Ectodermal cell (in vitro differentiated cells): ENCODE measurements at regions not wholly inside any gene's neighbourhood (a gene's known extent, or its start where the extent isn't known, plus 50 kb on each side); places are given as distances from the start of the nearest gene placed in this dataset.
"Not testable (repeated sequence)": the region's sequence is repeated elsewhere in the genome, so short reads cannot be mapped to it uniquely, and the experiment has no call there.

ENCODE experiments used
- H3K27ac ChIP-seq: 2 replicates; pipeline ENCODE4 v1.7.0; 2013; ENCODE audit warnings: mild to moderate bottlenecking, low read depth, low read length; ENCODE audit not compliant: insufficient read depth, poor library complexity, severe bottlenecking
- H3K27me3 ChIP-seq: 2 replicates; pipeline ENCODE4 v1.7.0; 2013; ENCODE audit warnings: mild to moderate bottlenecking, low read length; ENCODE audit not compliant: insufficient read depth, control insufficient read depth, poor library complexity, severe bottlenecking
- H3K36me3 ChIP-seq: one replicate; pipeline ENCODE4 v1.7.0; 2013; ENCODE audit warnings: low read length; ENCODE audit not compliant: control insufficient read depth, insufficient read depth
- H3K4me1 ChIP-seq: one replicate; pipeline ENCODE4 v1.7.0; 2013; ENCODE audit warnings: low read length; ENCODE audit not compliant: control insufficient read depth, insufficient read depth
- H3K4me3 ChIP-seq: 2 replicates; pipeline ENCODE4 v1.7.0; 2013; ENCODE audit warnings: low read depth, low read length, control low read depth; ENCODE audit not compliant: insufficient read depth
- H3K9me3 ChIP-seq: 2 replicates; pipeline ENCODE4 v1.7.0; 2013; ENCODE audit warnings: mild to moderate bottlenecking, low read length, moderate library complexity; ENCODE audit not compliant: control insufficient read depth
- WGBS, 2 experiments: methylation state at CpG; one replicate each; pipeline ENCODE4 v1.1.7; 2013; ENCODE audit warnings: missing lambda C conversion rate in 2 of 2; 5-methylcytosine and 5-hydroxymethylcytosine counted together

- 91 to 95% methylated on average over 4 of the region's 4 CpGs for WGBS, 2 experiments
- Histone ChIP-seq H3K36me3 (no peaks in the 10 kb centered on the region), H3K27me3 (no peaks in the 10 kb centered on the region), H3K9me3 (no peaks in the 10 kb centered on the region), H3K4me3 (no peak overlapping the region), H3K27ac (no peak overlapping the region), H3K4me1 (no peaks in the 10 kb centered on the region)
Observed at GRCh38 chr15:62249501-62249900, 84.4 kb upstream of the C2CD4B start.

- Histone ChIP-seq H3K4me1 (no peaks in the 10 kb centered on the region), H3K9me3 (no peaks in the 10 kb centered on the region)
- 93 to 94% methylated on average over 8 of the region's 8 CpGs for WGBS, 2 experiments
Observed at GRCh38 chr15:62250186-62250585, 85.1 kb upstream of the C2CD4B start.

GRCh38 chr15:62250978-62251377 is 85.9 kb upstream of the C2CD4B start:
- 94 to 95% methylated on average over 6 of the region's 6 CpGs for WGBS, 2 experiments
- H3K4me3 ChIP-seq = no peak overlapping the region
- no peaks in the 10 kb centered on the region for H3K9me3 ChIP-seq
- H3K36me3 ChIP-seq = no peaks in the 10 kb centered on the region
- no peak overlapping the region for H3K27ac ChIP-seq
- H3K4me1 ChIP-seq = no peaks in the 10 kb centered on the region
- no peaks in the 10 kb centered on the region for H3K27me3 ChIP-seq

More at GRCh38 chr15:62250186-62250585, 85.1 kb upstream of the C2CD4B start:
- Histone ChIP-seq H3K27ac (no peak overlapping the region), H3K4me3 (no peak overlapping the region), H3K27me3 (no peaks in the 10 kb centered on the region), H3K36me3 (no peaks in the 10 kb centered on the region)

- no peaks in the 10 kb centered on the region for H3K4me1 ChIP-seq
- WGBS, 2 experiments = 82 to 83% methylated on average over 5 of the region's 5 CpGs
- H3K36me3 ChIP-seq = no peaks in the 10 kb centered on the region
- no peaks in the 10 kb centered on the region for H3K9me3 ChIP-seq
- H3K27me3 ChIP-seq = no peaks in the 10 kb centered on the region
- H3K4me3 ChIP-seq = no peak overlapping the region
- H3K27ac ChIP-seq = no peak overlapping the region
Observed at GRCh38 chr15:62253294-62253693, 88.2 kb upstream of the C2CD4B start.

GRCh38 chr15:62254137-62254934 is 89.3 kb upstream of the C2CD4B start:
- Histone ChIP-seq H3K4me3 (no peak overlapping the region), H3K4me1 (no peaks in the 10 kb centered on the region), H3K27ac (no peak overlapping the region), H3K27me3 (no peaks in the 10 kb centered on the region), H3K9me3 (no peaks in the 10 kb centered on the region), H3K36me3 (no peaks in the 10 kb centered on the region)
- WGBS, 2 experiments = 54 to 57% methylated on average over 10 of the region's 11 CpGs

GRCh38 chr15:62256430-62256829 is 91.3 kb upstream of the C2CD4B start:
- H3K27me3 ChIP-seq, H3K4me1 ChIP-seq, H3K4me3 ChIP-seq, H3K36me3 ChIP-seq, H3K9me3 ChIP-seq, H3K27ac ChIP-seq: not testable (repeated sequence)
- 96 to 99% methylated on average over 2 of the region's 2 CpGs for WGBS, 2 experiments

- WGBS, 2 experiments = 84 to 93% methylated on average over 4 to 5 of the region's 5 CpGs
- no peaks in the 10 kb centered on the region for H3K36me3 ChIP-seq
Observed at GRCh38 chr15:62257996-62258521, 93.0 kb upstream of the C2CD4B start.

GRCh38 chr15:62262305-62262941 is 97.3 kb upstream of the C2CD4B start:
- Histone ChIP-seq H3K27ac (no peak overlapping the region), H3K4me1 (no peaks in the 10 kb centered on the region), H3K27me3 (no peaks in the 10 kb centered on the region), H3K9me3 (peaks cover 3% of the 10 kb centered on the region), H3K36me3 (no peaks in the 10 kb centered on the region), H3K4me3 (no peak overlapping the region)
- 94 to 98% methylated on average over 7 of the region's 7 CpGs for WGBS, 2 experiments

More at GRCh38 chr15:62257996-62258521, 93.0 kb upstream of the C2CD4B start:
- Histone ChIP-seq H3K4me1 (no peaks in the 10 kb centered on the region), H3K27me3 (no peaks in the 10 kb centered on the region), H3K4me3 (no peak overlapping the region), H3K27ac (no peak overlapping the region), H3K9me3 (no peaks in the 10 kb centered on the region)

GRCh38 chr15:62264196-62264595 is 99.1 kb upstream of the C2CD4B start:
- Histone ChIP-seq H3K27me3 (no peaks in the 10 kb centered on the region), H3K4me1 (no peaks in the 10 kb centered on the region), H3K4me3 (no peak overlapping the region), H3K36me3 (no peaks in the 10 kb centered on the region), H3K27ac (no peak overlapping the region), H3K9me3 (peaks cover 3% of the 10 kb centered on the region)

GRCh38 chr15:62269504-62269903 is 104.4 kb upstream of the C2CD4B start:
- no peak overlapping the region for H3K27ac ChIP-seq
- H3K27me3 ChIP-seq = no peaks in the 10 kb centered on the region
- H3K9me3 ChIP-seq = peaks cover 2% of the 10 kb centered on the region
- no peaks in the 10 kb centered on the region for H3K4me1 ChIP-seq
- no peak overlapping the region for H3K4me3 ChIP-seq
- WGBS, 2 experiments = 94 to 96% methylated on average over 5 of the region's 5 CpGs
- no peaks in the 10 kb centered on the region for H3K36me3 ChIP-seq
